H9 (cell line): ENCODE measurements at regions not wholly inside any gene's neighbourhood (a gene's known extent, or its start where the extent isn't known, plus 50 kb on each side); places are given as distances from the start of the nearest gene placed in this dataset.

Experiments
- DNase-seq: peaks from one replicate; pipeline ENCODE4 v3.0.0-alpha.2; 2017
- H2AFZ ChIP-seq: one replicate; pipeline ENCODE4 v1.6.1; 2013; ENCODE audit warnings: mild to moderate bottlenecking, low read length, control low read depth, moderate library complexity
- H2AK5ac ChIP-seq: 2 replicates; pipeline ENCODE4 v1.6.1; 2013; ENCODE audit warnings: low read length, control low read depth, mixed read lengths; ENCODE audit not compliant: insufficient read length
- H2BK120ac ChIP-seq: one replicate; pipeline ENCODE4 v1.6.1; 2013; ENCODE audit warnings: low read depth, mild to moderate bottlenecking, low read length, control low read depth, inconsistent platforms; ENCODE audit not compliant: poor library complexity, severe bottlenecking
- H2BK12ac ChIP-seq: 2 replicates; pipeline ENCODE4 v1.6.1; 2013; ENCODE audit warnings: low read length, control low read depth, mixed read lengths, low read depth; ENCODE audit not compliant: insufficient read length
- H2BK15ac ChIP-seq: 2 replicates; pipeline ENCODE4 v1.6.1; 2013; ENCODE audit warnings: low read depth, low read length, control low read depth
- H2BK20ac ChIP-seq: one replicate; pipeline ENCODE4 v1.6.1; 2013; ENCODE audit warnings: low read depth, mild to moderate bottlenecking, low read length, control low read depth, inconsistent platforms; ENCODE audit not compliant: poor library complexity, severe bottlenecking
- H2BK5ac ChIP-seq: 2 replicates; pipeline ENCODE4 v1.6.1; 2013; ENCODE audit warnings: low read length, control low read depth, mixed read lengths; ENCODE audit not compliant: insufficient read length
- H3K14ac ChIP-seq: 2 replicates; pipeline ENCODE4 v1.6.1; 2013; ENCODE audit warnings: low read length, control low read depth; ENCODE audit not compliant: insufficient read depth
- H3K18ac ChIP-seq: 2 replicates; pipeline ENCODE4 v1.6.1; 2013; ENCODE audit warnings: low read depth, mild to moderate bottlenecking, mixed read lengths, low read length, control low read depth; ENCODE audit not compliant: insufficient read length
- H3K23ac ChIP-seq: 2 replicates; pipeline ENCODE4 v1.6.1; 2013; ENCODE audit warnings: low read length, control low read depth, mixed read lengths, low read depth; ENCODE audit not compliant: insufficient read length
- H3K23me2 ChIP-seq: 2 replicates; pipeline ENCODE4 v1.6.1; 2013; ENCODE audit warnings: low read depth, mild to moderate bottlenecking, mixed read lengths, low read length, control low read depth; ENCODE audit not compliant: insufficient read length, poor library complexity, severe bottlenecking
- H3K27ac ChIP-seq: 2 replicates; pipeline ENCODE4 v1.5.1; 2013; ENCODE audit warnings: low read length, control low read depth, mixed read lengths, low read depth; ENCODE audit not compliant: insufficient read length
- H3K27me3 ChIP-seq: 2 replicates; pipeline ENCODE4 v1.6.1; 2013; ENCODE audit warnings: low read length, control low read depth, inconsistent platforms; ENCODE audit not compliant: insufficient read depth
- H3K4ac ChIP-seq: 2 replicates; pipeline ENCODE4 v1.6.1; 2013; ENCODE audit warnings: low read depth, mild to moderate bottlenecking, control low read depth, inconsistent platforms, low read length, moderate library complexity
- H3K4me1 ChIP-seq: 2 replicates; pipeline ENCODE4 v1.6.1; 2013; ENCODE audit warnings: low read length, control low read depth, inconsistent platforms; ENCODE audit not compliant: insufficient read depth
- H3K4me2 ChIP-seq: 2 replicates; pipeline ENCODE4 v1.6.1; 2013; ENCODE audit warnings: low read length, control low read depth, mixed read lengths; ENCODE audit not compliant: insufficient read length, insufficient read depth
- H3K56ac ChIP-seq: 2 replicates; pipeline ENCODE4 v1.6.1; 2013; ENCODE audit warnings: low read depth, mild to moderate bottlenecking, mixed read lengths, low read length, control low read depth; ENCODE audit not compliant: insufficient read length
- H3K79me1 ChIP-seq: 2 replicates; pipeline ENCODE4 v1.6.1; 2013; ENCODE audit warnings: low read depth, mild to moderate bottlenecking, moderate library complexity, low read length, control low read depth, inconsistent platforms; ENCODE audit not compliant: insufficient read depth, poor library complexity, severe bottlenecking
- H3K79me2 ChIP-seq: 2 replicates; pipeline ENCODE4 v1.6.1; 2013; ENCODE audit warnings: low read length, control low read depth, inconsistent platforms; ENCODE audit not compliant: insufficient read depth
- H3K9ac ChIP-seq: 2 replicates; pipeline ENCODE4 v1.6.1; 2013; ENCODE audit warnings: low read length, control low read depth, mixed read lengths; ENCODE audit not compliant: insufficient read length; ENCODE audit errors: extremely low read depth
- H3K9me3 ChIP-seq: one replicate; pipeline ENCODE4 v1.6.1; 2013; ENCODE audit warnings: low read depth, low read length, inconsistent platforms; ENCODE audit not compliant: control insufficient read depth
- H3T11ph ChIP-seq: one replicate; pipeline ENCODE4 v1.6.1; 2013; ENCODE audit warnings: mild to moderate bottlenecking, low read length, control low read depth, inconsistent platforms
- H4K20me1 ChIP-seq: one replicate; pipeline ENCODE4 v1.6.1; 2013; ENCODE audit not compliant: control insufficient read depth, insufficient read length, insufficient read depth
- H4K5ac ChIP-seq: 2 replicates; pipeline ENCODE4 v1.6.1; 2013; ENCODE audit warnings: low read depth, mild to moderate bottlenecking, mixed read lengths, low read length, control low read depth; ENCODE audit not compliant: insufficient read length
- H4K8ac ChIP-seq: replicated peaks from 2 replicates; pipeline ENCODE4 v1.6.1; 2013; ENCODE audit warnings: low read length, control low read depth, mixed read lengths, low read depth; ENCODE audit not compliant: insufficient read length
- H4K91ac ChIP-seq: 2 replicates; pipeline ENCODE4 v1.6.1; 2013; ENCODE audit warnings: low read depth, mild to moderate bottlenecking, moderate library complexity, mixed read lengths, low read length, control low read depth; ENCODE audit not compliant: insufficient read length
- H3K27ac Mint-ChIP-seq, 3 experiments: 2 replicates in 2 of 3; 3 replicates in 1 of 3; pipeline ENCODE4 v1.8.0; 2020 to 2021; ENCODE audit warnings: mixed read lengths in 3 of 3, mild to moderate bottlenecking in 1 of 3, moderate library complexity in 1 of 3
- H3K27me3 Mint-ChIP-seq: 2 replicates; pipeline ENCODE4 v1.8.0; 2021; ENCODE audit warnings: low read depth, mild to moderate bottlenecking, moderate library complexity, mixed read lengths
- H3K36me3 Mint-ChIP-seq, 3 experiments: 2 replicates in 2 of 3; 3 replicates in 1 of 3; pipeline ENCODE4 v1.8.0; 2020 to 2021; ENCODE audit warnings: low read depth in 3 of 3, mixed read lengths in 3 of 3; ENCODE audit not compliant: insufficient read depth in 1 of 3
- H3K4me1 Mint-ChIP-seq, 2 experiments: 2 replicates each; pipeline ENCODE4 v1.8.0; 2020; ENCODE audit warnings: mixed read lengths in 2 of 2
- H3K4me3 Mint-ChIP-seq, 2 experiments: 2 replicates in 1 of 2; 3 replicates in 1 of 2; pipeline ENCODE4 v1.8.0; 2020 to 2021; ENCODE audit warnings: mild to moderate bottlenecking in 2 of 2, mixed read lengths in 2 of 2, moderate library complexity in 1 of 2
- H3K9me3 Mint-ChIP-seq, 2 experiments: 2 replicates in 1 of 2; 3 replicates in 1 of 2; pipeline ENCODE4 v1.8.0; 2020; ENCODE audit warnings: mild to moderate bottlenecking in 2 of 2, mixed read lengths in 2 of 2, moderate library complexity in 1 of 2
- whole genome bisulfite sequencing: extraction: QIAGEN DNeasy Blood & Tissue Kit; methylation state at CpG from one replicate; pipeline ENCODE4 v1.1.7; 2013; ENCODE audit warnings: missing lambda C conversion rate, low lambda C conversion rate, mixed read lengths; ENCODE audit not compliant: insufficient read length; ENCODE audit errors: extremely low coverage; 5-methylcytosine and 5-hydroxymethylcytosine counted together
- TF ChIP-seq, protein P1 (sequence below): fragments of 200-600 bp; sonication (generic); conservative IDR thresholded peaks from 3 replicates; pipeline ENCODE4 v1.8.0; 2021; ENCODE audit warnings: antibody characterized with exemption, mild to moderate bottlenecking

DNA sequence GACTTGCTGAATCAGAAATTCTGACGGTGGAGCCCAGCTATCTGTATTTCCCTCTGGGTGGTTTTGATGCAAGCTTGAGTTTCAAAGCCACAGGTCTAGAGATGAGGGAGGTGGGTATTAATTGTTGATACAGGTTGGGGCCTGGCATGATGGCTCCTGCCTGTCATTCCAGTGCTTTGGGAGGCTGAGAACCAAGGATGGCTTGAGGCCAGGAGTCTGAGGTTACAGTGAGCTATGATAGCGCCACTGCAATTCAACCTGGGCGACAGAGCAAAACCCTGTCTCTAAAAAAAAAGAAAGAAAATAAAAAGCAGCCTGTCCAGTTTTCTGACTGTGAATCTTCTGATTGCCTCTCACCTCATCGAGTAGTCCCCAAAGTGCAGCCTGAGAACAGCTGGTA is 184.8 kb upstream of the SASH1 start:
- Histone ChIP-seq H3K9me3 (no peaks in the 10 kb centered on the region), H3K4ac (no peak overlapping the region), H2BK12ac (no peak overlapping the region), H4K20me1 (no peaks in the 10 kb centered on the region), H3K79me1 (no peaks in the 10 kb centered on the region), H2BK5ac (no peak overlapping the region), H2BK20ac (no peak overlapping the region), H3K56ac (no peak overlapping the region), H3K23ac (no peak overlapping the region), H3K9ac (no peak overlapping the region), H3K18ac (no peak overlapping the region), H3K4me1 (no peaks in the 10 kb centered on the region), H3K79me2 (no peaks in the 10 kb centered on the region), H3K27me3 (no peaks in the 10 kb centered on the region), H3K4me2 (no peak overlapping the region), H2BK120ac (no peak overlapping the region), H3K14ac (no peak overlapping the region), H3T11ph (no peak overlapping the region), H4K5ac (no peak overlapping the region), H3K27ac (no peak overlapping the region), H4K91ac (no peak overlapping the region), H2AFZ (no peak overlapping the region), H2BK15ac (no peak overlapping the region), H4K8ac (no peak overlapping the region), H3K23me2 (no peaks in the 10 kb centered on the region), H2AK5ac (no peak overlapping the region)
- no peaks in the 10 kb centered on the region; a peak in 1 of 5 replicates for H3K9me3 Mint-ChIP-seq
- H3K27ac Mint-ChIP-seq, result no peak overlapping the region
- H3K36me3 Mint-ChIP-seq, result no peaks in the 10 kb centered on the region
- no peaks in the 10 kb centered on the region; the same call in 1 of the 2 replicates for H3K27me3 Mint-ChIP-seq
- H3K4me1 Mint-ChIP-seq, result peaks cover 7 to 9% of the 10 kb centered on the region in 2 experiments
- no peak for DNase-seq
- TF ChIP-seq, protein P1, sequence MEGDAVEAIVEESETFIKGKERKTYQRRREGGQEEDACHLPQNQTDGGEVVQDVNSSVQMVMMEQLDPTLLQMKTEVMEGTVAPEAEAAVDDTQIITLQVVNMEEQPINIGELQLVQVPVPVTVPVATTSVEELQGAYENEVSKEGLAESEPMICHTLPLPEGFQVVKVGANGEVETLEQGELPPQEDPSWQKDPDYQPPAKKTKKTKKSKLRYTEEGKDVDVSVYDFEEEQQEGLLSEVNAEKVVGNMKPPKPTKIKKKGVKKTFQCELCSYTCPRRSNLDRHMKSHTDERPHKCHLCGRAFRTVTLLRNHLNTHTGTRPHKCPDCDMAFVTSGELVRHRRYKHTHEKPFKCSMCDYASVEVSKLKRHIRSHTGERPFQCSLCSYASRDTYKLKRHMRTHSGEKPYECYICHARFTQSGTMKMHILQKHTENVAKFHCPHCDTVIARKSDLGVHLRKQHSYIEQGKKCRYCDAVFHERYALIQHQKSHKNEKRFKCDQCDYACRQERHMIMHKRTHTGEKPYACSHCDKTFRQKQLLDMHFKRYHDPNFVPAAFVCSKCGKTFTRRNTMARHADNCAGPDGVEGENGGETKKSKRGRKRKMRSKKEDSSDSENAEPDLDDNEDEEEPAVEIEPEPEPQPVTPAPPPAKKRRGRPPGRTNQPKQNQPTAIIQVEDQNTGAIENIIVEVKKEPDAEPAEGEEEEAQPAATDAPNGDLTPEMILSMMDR, result no peak
- WGBS, result no CpG with 5 or more reads among the region's 4 CpGs
- H3K4me3 Mint-ChIP-seq, result no peak overlapping the region
